Cardiac muscle cell (in vitro differentiated cells and primary cell): ENCODE measurements at regions not wholly inside any gene's neighbourhood (a gene's known extent, or its start where the extent isn't known, plus 50 kb on each side); places are given as distances from the start of the nearest gene placed in this dataset.
A peak's percentile ranks its signal among the peaks of the same experiment; 100 is the strongest.

Experiments used
- DNase-seq, 2 donors: peaks; one replicate each; pipeline versions ENCODE4 v3.0.0 to v3.0.0-alpha.2; 2010 to 2017; ENCODE audit warnings: low read depth in 1 of 2, low spot score in 1 of 2
- H3K27ac ChIP-seq: fragments of 200-600 bp; sonication (generic); 2 replicates; pipeline ENCODE4 v1.5.1; 2016
- H3K27me3 ChIP-seq: fragments of 200-600 bp; sonication (generic); 2 replicates; pipeline ENCODE4 v1.6.0; 2016; ENCODE audit warnings: control low read depth
- H3K36me3 ChIP-seq: fragments of 200-600 bp; sonication (generic); 2 replicates; pipeline ENCODE4 v1.5.1; 2016; ENCODE audit warnings: control low read depth
- H3K4me1 ChIP-seq: fragments of 200-600 bp; sonication (generic); 2 replicates; pipeline ENCODE4 v1.8.1; 2017; ENCODE audit warnings: low read depth, mild to moderate bottlenecking, mixed run types
- H3K4me3 ChIP-seq: fragments of 200-600 bp; sonication (generic); 2 replicates; pipeline ENCODE4 v1.5.1; 2016; ENCODE audit warnings: mild to moderate bottlenecking
- H3K9me3 ChIP-seq: fragments of 200-600 bp; sonication (generic); 2 replicates; pipeline ENCODE4 v1.5.1; 2017; ENCODE audit warnings: low read depth, mild to moderate bottlenecking, control low read depth
- TF ChIP-seq, protein P1 (sequence below): IDR thresholded peaks from 2 replicates; pipeline ENCODE4 v1.5.1; 2012; ENCODE audit warnings: low read depth, mild to moderate bottlenecking, low read length

DNA sequence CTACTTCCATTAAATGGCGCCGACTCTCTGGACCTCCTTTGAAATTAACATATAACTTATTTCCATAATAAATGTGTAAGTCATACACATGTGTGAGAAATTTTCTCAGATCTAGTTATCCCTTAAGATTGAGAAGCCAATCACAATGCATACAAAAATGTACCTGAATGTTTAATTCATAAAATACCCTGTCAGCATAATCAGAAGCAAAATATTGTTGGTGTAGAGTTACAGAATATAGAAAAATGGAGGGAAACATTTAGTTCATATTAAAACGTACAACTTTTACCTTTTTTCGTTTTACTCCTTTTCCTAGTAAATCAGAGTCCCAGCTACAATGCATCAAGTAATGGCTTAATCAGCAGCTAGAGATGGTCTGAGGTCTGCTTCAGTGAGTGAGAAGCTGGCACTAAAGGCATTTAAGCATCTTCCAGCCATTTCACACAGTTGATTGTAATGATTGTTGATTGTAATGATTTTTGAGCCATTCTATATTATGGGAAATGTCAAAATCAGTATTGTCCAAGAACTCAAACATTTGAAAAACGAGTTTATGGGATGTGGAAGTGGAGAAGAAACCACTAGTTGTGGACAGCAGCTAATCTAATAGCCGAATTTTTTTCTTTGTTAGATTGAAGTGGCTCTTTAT lies 81.8 kb downstream of the ANXA1 start:
- Histone ChIP-seq H3K27ac (no peak overlapping the region), H3K27me3 (peaks cover 12% of the 10 kb centered on the region), H3K4me3 (no peak overlapping the region), H3K36me3 (no peaks in the 10 kb centered on the region), H3K4me1 (peaks cover 5% of the 10 kb centered on the region), H3K9me3 (no peaks in the 10 kb centered on the region)
- DNase-seq = no peak
- TF ChIP-seq, protein P1, sequence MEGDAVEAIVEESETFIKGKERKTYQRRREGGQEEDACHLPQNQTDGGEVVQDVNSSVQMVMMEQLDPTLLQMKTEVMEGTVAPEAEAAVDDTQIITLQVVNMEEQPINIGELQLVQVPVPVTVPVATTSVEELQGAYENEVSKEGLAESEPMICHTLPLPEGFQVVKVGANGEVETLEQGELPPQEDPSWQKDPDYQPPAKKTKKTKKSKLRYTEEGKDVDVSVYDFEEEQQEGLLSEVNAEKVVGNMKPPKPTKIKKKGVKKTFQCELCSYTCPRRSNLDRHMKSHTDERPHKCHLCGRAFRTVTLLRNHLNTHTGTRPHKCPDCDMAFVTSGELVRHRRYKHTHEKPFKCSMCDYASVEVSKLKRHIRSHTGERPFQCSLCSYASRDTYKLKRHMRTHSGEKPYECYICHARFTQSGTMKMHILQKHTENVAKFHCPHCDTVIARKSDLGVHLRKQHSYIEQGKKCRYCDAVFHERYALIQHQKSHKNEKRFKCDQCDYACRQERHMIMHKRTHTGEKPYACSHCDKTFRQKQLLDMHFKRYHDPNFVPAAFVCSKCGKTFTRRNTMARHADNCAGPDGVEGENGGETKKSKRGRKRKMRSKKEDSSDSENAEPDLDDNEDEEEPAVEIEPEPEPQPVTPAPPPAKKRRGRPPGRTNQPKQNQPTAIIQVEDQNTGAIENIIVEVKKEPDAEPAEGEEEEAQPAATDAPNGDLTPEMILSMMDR = no peak

DNA sequence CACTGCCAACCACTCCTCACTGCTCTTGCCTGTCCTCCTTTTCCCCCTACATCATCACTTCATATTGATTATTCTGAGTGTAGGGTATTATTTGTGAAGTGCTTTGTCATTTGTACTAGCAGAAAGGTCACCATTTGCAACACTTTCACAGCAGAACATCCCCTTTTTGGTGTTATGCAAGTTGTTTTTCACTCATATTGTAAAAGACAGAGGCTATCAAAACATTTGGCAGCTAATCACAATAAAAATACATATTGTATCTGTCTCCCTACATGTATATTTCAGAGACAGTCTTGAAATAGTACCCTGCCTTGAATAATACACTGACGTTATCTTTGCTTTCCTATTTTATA lies 82.3 kb downstream of the ANXA1 start:
- no peaks in the 10 kb centered on the region for H3K9me3 ChIP-seq
- H3K36me3 ChIP-seq = no peaks in the 10 kb centered on the region

DNA sequence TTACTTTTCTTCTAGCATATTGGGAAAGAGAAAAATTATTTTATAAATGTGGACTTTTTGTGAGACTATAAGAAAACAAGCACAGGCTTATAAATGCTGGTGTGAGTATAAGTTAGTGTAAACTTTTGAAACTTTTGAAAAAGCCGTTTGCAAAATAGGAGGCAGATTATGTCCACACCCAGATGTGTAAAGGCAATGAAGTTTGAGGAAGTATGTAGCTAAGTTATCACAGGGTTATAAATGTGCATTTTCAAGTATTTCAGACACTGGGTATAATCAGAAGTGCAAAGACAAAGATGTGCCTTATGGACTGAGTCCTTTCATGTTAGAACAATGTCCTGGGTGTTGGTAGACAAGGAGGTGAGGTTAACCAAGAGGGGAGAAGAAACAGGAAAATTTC lies 85.5 kb downstream of the ANXA1 start:
- Histone ChIP-seq H3K36me3 (no peaks in the 10 kb centered on the region), H3K4me1 (peaks cover 5% of the 10 kb centered on the region), H3K27me3 (peaks cover under 1% of the 10 kb centered on the region), H3K9me3 (no peaks in the 10 kb centered on the region), H3K4me3 (no peak overlapping the region), H3K27ac (no peak overlapping the region)
- no peak for DNase-seq
- TF ChIP-seq, protein P1 = no peak

More for the DNA sequence above, 82.3 kb downstream of the ANXA1 start:
- H3K4me1 ChIP-seq = peaks cover 5% of the 10 kb centered on the region
- peaks cover 12% of the 10 kb centered on the region for H3K27me3 ChIP-seq
- no peak overlapping the region for H3K27ac ChIP-seq
- TF ChIP-seq, protein P1 = no peak
- no peak overlapping the region for H3K4me3 ChIP-seq
- DNase-seq = no peak

DNA sequence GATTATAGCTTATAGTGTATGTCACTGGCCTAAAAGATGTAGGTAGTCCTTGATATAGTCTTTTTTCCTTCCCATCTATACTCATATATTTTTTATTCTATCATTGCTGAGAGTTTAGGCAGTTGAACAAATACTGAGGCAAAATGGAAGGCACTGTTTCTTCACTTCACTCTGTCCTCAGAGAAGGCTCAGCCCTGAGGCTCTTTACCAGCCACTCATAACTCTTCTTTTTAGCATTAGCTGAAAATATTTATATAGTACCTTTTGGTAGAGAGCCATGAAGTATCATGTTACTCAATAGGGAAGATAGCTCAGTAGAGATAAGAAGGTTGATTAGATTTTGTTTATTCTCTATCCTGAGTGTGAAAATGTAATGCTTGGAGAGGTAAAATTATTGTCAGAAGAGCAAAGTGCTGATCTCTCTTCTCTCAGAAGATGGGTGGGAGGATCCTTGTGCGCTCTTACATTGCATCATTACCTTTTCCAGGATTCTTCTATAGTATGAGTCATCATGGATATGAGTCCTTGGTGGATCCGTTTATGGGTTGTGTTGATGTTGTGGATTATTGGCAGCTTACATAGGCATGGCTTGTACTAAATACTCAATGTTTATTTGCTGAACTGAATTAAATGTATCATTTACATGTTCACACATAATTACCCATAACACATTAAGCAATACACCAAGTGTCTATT lies 88.1 kb downstream of the ANXA1 start:
- DNase-seq = peak in 1 of 2 donors; percentile 25
- no peak overlapping the region for H3K4me3 ChIP-seq
- no peak overlapping the region for H3K27ac ChIP-seq
- H3K4me1 ChIP-seq = no peaks in the 10 kb centered on the region
- no peaks in the 10 kb centered on the region for H3K36me3 ChIP-seq
- no peaks in the 10 kb centered on the region for H3K27me3 ChIP-seq
- TF ChIP-seq, protein P1 = no peak
- H3K9me3 ChIP-seq = no peaks in the 10 kb centered on the region

DNA sequence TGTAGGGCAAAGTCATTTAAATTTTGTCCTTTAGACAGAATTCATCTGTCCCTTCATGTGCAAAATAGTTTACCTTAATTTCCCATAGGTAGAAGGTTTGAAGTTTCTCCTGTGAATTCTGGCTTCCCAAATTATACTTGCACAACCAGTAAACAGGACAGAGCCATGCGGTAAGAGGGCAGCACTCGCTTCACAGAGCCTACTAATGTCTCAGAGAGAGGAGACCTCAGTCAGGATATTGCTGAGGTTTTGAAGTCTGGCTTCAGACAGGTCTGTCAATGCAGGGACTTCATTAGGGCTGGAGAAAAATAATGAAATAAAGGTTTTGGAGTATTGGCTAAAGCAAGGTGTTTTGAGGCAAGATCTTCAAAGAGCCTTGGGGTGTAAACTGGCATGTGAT lies 91.4 kb downstream of the ANXA1 start:
- Histone ChIP-seq H3K27ac (no peak overlapping the region), H3K4me1 (no peaks in the 10 kb centered on the region), H3K27me3 (no peaks in the 10 kb centered on the region), H3K4me3 (no peak overlapping the region), H3K36me3 (no peaks in the 10 kb centered on the region), H3K9me3 (no peaks in the 10 kb centered on the region)
- TF ChIP-seq, protein P1 = no peak
- no peak for DNase-seq
